CD4-positive, alpha-beta T cell treated with Interferon gamma for 1 hour (primary cell): ENCODE measurements at regions not wholly inside any gene's neighbourhood (a gene's known extent, or its start where the extent isn't known, plus 50 kb on each side); places are given as distances from the start of the nearest gene placed in this dataset.
"Not testable (repeated sequence)": the region's sequence is repeated elsewhere in the genome, so short reads cannot be mapped to it uniquely, and the experiment has no call there.

Source experiments
- DNase-seq: peaks from one replicate; pipeline ENCODE4 v3.0.0-alpha.2; 2020

DNA sequence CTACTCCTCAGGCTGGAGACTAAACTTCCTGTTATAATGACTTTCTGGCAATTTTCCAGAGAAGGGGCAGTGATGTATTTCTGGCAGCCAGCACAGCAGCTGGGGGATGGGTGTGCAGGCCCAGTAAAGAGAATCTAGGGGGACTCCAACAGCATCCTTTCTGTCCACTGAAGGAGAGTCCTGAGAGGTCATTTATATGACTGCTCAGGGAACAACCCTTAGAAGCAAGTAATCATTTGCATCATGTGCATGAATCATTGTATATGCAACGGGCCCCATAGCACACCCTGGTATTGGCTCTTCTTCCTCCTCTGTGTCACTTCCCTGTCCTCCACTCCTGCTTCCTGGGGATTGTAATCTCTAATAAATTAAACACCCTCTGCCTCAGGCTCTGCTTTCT is 493.8 kb downstream of the RPS29 start:
- DNase-seq: no peak

DNA sequence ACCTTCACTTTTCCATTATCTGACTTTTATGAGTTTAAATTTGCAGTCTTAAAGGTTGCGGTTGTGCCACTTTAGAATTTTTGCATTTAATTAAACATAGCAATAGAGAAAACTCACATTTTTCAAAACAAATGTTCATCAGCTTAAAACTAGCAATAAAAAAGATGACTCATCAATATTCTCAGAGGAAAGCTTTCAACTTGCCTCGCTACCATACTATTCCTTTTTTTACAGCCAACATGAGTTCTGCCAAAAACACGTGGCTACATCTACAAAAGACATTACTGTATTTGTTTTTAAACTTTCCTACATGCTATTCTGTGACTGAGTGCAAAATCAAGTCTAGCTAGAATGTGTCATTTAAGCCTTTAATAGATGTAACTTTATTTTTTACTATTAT is 497.1 kb downstream of the RPS29 start:
- DNase-seq: no peak

DNA sequence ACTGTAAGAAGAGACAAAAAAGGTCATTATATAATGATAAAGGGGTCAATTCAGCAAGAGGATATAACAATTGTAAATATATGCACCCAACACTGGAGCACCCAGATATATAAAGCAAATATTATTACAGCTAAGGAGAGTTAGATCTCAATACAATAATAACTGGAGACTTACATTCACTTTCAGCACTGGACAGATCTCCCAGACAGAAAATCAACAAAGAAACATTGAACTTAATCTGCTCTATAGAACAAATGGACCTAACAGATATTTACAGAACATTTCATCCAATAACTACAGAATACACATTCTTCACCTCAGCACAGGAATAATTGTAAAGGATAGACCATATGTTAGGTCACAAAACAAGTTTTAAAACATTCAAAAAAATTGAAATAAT is 512.9 kb downstream of the RPS29 start:
- DNase-seq: not testable (repeated sequence)

DNA sequence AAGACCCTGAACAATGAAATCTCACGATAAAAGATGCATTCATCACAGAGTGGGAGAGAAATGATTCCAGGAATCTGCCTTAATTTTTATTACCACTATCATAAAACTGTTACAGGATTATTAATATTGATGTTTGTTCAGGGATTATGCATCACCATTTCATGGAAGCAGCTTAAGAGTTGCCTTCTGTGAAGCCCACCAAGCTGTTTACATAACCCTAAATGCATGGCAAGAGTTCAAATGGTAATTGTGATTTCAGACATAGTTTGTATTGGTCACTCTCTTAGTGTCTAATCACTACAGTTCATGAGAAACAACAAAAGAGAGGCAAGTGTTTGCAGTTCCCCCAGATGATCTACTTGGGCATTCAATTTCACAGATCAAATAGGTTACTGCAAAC is 527.7 kb downstream of the RPS29 start:
- no peak for DNase-seq

DNA sequence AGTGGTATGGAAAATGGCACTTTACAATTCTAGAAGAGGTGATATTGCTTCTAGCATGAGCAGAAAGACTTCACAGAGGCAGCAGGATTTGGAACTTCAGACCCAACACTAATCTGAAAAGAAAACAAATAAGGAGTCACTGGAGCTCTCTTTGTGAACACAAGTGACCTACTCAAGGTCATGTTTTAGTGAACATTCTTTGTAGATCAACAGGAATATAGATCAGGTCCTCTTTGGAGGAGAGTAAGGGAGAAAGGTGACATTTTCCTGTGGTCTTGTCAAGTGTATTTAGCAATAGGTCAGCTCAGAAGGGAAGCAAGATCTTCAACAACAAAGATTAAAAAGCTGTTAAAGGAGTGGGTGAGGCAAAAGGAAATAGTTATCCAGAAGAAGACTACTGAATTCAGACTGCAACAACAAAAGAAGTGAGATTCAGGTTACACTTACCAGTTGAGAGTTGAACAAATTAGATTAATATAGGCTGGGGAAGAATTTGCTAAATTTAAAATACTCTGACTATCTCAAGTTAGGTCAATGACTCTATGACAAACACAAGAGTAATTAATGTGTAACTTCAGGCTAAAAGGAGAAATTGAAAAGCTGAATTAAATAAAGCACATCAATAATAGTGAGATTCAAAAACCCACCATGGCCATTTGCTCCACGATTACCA is 528.2 kb downstream of the RPS29 start:
- no peak for DNase-seq

DNA sequence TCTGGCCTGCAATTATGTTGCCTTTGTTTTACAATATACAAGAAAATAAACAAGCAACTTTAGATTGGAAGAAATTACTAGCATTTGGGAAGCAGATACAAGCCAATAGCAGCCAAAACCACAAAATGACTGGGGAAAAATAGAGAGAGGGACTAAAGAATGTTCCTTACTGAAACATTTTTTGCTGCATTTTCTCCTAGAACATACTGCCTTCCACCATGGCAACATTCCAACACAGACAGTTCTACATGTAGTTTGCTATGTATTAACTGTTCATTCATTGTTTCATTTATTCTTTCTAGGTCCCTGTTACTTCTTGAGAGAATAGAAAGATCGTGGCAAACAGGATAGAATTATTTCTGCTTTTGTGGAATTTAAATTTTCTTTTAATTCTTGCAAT is 530.2 kb downstream of the RPS29 start:
- no peak for DNase-seq

DNA sequence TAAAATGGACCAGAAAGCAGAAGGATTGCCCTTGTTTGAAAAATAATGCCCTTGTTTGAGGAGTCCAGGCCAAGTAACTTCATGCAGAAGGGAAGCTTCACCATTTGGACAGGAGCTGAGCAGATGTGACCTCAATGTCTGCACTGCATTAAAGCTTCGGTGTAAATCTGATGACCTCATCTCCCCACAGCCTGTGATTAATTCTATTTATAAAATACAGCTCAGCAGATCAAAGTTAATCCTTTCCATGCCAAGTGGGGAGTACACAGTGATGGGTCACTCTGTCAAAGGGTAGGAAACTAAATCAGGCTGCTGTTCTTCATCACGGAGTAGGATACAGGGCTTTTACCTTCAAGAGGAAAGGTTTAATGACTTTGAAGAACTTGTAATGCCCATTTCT is 533.7 kb downstream of the RPS29 start:
- no peak for DNase-seq

DNA sequence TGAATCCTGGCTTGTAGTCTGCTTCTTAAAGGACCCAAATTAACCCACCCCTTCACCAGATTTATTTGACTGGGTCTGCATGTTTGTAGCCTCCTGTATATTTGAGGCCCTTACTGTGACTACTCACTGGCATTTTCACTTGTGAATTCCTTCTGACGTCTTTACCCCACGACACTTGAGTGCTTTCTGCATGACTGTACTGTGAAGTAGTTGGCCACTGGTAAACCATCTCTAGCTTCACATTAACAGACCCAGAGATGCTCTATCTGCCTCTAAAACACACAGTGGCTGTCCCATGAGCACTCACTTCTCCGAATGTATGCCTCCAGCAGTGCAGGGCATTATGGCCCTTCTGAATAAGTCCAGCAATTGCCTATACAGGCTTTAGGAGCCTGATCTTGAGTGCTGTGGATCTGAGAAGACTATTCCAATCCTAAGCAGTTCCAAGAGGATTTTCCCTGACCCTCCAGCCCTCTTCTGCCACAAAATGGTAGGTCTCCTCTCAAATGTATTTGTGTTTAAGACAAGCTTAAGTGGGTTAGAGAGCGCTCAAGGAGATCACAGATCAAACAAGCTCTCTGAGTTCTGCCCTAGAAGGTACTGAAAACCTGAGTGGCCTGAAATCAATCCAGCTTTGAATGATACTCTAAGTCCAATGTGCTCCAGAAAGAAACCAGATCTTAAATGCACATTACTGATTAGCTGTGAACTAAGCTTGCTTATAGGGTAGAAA is 534.7 kb downstream of the RPS29 start:
- DNase-seq: no peak

DNA sequence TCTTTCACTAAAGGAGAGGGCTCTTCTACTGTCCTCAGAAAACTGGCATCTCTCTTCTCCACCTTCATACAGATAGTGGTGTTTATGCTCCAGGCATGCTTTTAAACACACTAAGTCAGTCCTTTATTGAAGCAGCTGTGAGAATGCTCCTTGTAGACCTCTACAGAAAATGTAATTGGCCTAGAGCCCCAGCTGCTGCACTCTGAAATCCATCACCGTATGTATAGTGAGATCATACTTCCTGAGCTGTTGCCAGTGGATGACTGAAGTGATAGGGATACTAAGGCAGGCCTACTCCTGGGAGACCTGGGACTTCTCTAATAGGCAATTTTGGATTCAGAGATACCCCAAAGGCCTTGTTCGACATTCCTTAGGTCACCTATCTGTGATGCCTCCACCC is 535.4 kb downstream of the RPS29 start:
- no peak for DNase-seq

DNA sequence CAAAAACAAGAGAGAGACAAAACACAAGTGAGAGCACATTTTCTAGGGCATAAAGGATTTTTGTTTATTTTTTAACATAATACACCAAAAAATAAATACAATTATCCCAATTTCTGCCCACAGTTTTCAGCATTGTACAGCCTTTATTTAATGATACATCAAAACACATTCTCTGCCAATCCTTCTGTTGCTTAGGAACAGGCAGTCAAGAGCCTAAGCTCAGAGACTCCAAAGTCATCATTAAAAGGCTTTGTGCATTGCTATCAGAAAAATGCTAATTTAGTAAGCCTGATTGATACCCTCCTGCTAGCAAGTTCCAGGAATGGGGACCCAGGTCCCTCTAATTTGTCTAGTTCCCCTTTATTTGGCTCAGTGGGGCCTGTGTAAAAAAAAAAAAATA is 536.5 kb downstream of the RPS29 start:
- no peak for DNase-seq

DNA sequence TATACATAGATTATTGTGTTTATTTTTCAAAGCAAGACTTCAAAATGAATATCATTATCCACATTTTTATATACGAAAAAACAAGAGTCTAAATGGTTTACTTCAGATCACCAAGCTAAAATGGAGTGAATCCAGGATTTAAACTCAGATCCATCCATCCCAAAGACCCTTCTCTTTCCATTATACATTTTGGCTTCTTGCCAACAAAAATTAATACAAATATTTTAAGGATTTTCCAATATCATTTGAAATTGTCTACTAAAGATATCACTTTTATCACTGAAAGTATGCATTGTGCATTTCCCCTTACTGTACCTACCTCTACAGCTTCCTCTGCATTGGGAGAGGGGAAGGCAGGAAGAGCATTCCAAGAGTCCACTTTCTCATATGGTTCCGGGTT is 541.2 kb downstream of the RPS29 start:
- no peak for DNase-seq

DNA sequence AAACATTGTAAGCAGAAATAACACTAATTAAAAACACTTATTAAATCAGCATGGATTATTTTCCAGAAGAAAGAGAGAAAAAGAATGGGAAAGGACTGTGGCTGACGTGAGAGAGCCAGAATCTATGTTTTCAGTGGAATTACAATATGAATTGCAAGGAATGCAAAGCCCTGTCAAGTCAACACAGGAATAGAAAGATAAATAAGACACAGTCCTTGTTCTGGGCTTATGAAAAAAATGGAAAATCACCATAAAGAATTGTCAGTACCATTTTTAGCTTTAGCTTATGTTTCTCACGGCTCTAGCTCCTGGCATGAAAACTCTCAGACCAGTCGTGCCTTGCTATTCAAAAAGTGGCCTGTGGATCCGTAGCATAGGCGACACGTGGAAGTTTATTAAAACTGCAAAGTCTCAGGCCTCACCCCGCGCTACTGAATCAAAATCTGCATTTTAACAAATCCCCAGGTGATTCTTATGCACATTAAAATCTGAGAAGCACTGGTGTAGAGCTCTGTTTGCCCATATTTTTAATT is 549.1 kb downstream of the RPS29 start:
- DNase-seq: no peak

DNA sequence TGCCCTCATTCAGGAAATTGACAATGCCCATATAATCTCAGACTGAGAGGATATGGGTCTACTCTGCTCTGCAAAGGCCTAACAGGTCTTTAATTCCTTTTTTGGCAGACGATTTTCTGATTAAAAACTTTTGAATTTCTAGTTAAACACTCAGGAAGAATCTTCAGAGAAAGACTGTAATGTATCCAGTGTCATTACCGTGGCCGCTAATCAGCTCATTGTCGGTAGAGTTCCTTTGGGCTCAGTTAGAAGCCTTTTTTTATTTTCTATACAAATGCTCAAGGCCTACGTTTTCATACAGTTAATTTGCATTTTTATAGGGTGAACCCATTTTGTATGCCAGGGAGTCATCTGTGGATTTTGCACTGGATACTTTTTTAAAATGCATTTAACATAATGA is 549.9 kb downstream of the RPS29 start:
- no peak for DNase-seq

DNA sequence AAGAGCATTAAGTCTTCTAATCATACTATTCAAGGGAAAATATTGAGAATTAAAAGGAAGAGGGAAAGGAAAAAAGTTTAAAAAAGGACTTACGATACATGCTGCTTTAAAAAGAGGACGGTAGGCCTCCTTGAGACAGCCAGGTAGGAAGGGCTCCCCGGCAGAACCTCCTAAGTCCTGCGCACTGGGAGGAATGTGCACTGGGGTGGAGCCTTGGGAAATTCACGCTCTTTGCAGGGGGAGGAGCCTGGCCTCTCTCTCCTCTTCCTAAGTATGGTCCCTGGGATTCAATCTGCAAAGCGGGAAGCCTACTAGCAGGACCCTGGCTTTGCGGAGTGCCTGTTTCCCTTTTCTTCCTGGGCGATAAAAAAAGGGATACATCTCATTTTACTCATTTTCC is 553.0 kb downstream of the RPS29 start:
- no peak for DNase-seq

DNA sequence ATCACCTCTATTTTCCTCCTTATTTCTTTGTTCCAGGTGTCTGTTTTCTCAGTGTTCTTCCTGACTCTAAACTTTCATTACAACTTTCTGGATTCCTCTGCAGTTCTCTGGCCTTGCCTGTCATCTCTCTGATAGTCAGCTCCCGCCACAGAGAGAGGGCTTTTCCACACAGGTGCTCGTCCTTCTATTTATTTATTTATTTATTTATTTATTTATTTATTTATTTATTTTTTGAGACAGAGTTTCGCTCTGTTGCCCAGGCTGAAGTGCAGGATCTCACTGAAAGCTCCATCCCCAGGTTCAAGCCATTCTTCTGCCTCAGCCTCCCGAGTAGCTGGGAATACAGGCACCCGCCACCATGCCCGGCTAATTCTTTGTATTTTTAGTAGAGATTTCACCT is 554.5 kb downstream of the RPS29 start:
- not testable (repeated sequence) for DNase-seq

DNA sequence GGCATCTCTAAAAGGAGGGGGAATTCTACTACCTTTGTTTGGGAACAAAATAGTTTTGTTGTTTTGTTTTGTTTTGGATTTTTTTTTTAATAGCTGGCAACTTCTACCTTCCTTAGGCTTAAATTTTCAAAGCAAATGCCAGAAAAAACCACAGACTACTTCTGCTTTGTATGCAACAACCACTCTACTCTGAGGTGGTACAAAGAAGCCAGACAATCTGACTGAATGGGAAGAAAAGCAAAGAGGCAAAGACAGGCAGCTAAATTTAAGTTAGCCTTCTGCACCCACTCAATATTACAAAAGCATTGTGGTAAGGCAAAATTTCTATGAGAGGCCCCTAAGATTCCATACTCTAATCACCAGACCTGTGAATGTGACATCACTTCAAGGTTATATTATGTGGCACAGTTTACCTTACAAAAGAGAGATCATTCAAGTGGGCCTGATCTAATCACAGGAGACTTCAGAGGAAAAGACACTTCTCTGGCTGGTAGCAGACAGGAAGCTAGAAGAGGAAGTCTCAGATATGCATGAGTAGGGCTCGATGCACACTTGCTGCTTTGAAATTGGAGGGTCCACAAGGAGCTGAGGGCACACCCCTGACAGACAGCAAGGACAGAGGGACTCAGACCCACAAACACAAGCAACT is 566.6 kb downstream of the RPS29 start:
- DNase-seq: peak; percentile 6

DNA sequence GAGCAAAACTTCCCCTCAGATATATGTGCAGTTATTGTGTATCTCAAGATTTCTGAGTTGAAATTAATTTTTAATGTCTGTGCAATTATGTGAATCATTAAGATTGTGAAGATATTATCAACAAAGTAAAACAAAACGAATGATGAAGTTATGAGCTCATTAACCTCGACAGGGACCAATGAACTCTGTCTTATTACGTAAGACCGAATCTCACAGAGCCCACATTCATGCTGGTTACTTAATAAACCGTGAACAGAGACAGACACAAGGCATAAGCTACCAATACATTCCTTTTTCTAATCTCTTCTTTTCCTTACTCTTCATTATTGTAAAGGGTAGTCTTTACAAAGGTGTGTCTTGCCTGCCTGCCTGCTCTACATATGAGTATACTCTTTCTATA is 568.7 kb downstream of the RPS29 start:
- no peak for DNase-seq

DNA sequence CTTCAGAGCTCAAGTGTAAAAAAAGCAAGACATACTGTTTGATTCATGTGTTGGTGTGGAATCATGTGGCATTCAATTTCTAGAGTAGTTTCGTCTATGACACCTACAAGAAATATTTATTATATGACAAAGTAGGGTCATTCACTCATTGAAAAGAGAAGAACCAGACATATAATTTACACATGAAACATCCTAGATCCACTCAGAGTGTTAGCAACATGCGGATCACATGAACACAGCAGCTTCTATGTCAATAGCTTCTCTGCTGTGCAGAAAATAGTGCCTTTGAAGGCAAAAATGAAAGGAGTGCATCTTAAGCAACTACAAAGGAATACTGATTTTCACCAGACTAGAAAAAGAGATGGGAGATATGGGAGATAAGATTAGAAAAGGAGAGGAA is 569.8 kb downstream of the RPS29 start:
- DNase-seq: no peak

DNA sequence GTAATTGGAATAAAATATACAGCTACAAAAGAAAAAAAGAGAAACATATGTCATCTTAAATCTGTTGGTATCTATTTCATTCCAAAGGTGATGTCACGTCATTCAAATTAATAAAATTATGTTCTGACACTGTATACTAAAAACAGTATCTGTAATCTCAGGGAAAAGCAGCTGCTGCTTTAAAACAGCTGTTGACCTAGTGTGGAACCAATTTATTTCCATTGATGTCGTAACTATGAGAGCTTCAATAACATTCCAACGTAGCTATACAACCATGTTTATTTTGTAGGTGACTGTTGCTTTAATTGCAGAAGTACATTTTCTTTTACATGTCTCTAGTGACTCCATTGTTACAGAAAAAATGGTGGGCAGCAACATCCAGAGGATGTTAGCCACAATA is 571.7 kb downstream of the RPS29 start:
- DNase-seq: no peak

DNA sequence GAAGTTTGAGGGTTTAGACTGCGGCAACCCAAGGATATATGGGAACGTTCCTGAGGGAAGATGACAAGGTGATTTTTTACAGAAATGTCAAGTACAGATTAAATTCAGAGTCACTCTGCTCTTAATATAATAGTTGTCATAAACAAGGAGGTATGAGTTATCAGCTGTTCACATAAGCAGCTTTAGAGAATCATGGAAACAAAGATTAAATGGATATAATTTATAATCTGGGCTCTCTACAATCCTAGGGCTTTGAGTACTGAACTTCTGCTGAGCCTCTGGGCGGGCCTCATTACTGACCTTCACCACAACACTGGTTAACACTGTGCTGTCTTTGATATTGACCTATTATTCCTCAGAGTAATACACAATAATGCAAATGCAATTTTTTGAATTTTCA is 577.8 kb downstream of the RPS29 start:
- no peak for DNase-seq

DNA sequence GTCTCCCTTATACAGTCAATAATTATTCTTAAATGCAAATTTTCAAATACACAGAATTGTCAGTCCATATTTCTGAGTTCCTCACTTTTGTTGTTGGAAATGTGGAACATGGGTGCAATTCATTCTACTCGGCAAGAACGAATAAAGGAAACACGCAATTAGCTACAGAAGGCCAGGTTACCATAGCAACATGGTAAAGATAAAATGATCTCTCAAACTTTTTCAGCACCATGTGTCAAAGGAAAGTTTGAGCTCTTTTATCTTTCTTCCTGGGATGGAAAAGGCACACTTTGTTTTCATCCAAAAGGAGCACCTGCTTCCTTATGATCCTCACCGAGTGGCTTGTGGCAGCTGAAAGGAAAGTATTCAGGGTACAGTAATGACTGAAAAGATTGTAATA is 595.0 kb downstream of the RPS29 start:
- no peak for DNase-seq

DNA sequence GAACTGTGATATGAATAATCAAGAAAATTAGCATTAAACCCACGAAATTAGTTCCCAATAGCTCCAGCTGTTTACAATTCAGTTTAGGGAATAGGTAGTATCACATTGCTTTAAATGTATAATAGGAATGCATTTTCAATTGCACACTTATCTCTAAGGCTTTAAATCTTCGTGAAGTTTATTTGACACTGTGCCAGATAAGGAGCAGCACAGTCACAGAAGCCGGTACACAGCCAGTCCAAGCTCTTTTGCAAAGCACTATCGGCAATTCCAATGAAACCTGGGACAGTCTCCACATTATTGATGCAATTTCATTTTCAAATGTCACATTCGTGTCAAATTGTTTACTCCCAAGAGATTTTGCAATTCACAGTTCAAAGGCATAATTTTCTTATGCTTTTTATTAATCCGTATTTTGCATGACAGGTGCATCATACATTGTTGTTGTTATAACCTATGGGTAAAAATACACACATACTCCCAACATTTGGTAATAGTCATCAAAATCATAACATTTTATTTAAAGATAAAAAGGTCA is 602.8 kb downstream of the RPS29 start:
- DNase-seq: no peak

DNA sequence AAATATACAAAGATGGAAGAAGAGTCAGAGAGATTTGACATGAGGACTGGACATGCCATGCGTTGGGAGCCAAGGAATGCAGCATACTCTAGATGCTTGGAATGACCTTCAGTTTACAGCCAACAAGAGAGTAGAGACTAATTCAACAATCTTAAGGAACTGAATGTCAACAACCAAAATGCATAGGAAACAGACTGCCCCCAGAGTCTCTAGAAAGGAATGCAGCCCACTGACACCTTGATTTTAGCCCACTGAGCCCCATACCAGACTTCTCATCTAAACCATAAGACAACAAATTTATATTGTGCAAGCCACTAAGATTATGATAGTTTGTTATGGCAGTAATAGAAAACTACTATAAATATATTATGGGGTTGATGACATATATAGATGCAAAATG is 611.2 kb downstream of the RPS29 start:
- no peak for DNase-seq

DNA sequence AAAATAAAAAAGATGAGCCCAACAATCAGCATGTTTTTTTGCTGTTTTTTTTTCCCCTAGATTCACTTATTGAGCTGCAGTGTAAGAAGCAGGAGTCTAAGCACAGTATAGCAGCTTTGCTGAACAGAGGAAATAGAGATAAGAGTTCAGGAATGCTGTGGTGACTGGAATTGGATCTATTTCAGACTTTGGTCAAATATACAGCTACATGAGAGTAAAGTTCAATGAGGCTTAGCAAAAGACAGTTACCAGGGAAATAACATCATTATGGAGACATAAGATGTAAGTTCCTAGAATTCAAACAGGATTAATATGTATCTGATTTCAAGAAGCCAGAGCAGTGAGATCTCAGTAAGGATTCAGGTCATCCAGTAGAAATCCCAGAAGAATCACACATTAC is 613.0 kb downstream of the RPS29 start:
- no peak for DNase-seq
